ENCODE measurements at regions not wholly inside any gene's neighbourhood (a gene's known extent, or its start where the extent isn't known, plus 50 kb on each side); places are given as distances from the start of the nearest gene placed in this dataset.

- Histone ChIP-seq H3K27me3 (no peaks in the 10 kb centered on the region), H3K27ac (no peak overlapping the region), H3K4me1 (no peaks in the 10 kb centered on the region), H3K9me3 (no peaks in the 10 kb centered on the region), H3K4me3 (no peak overlapping the region), H3K36me3 (ENCODE audit: low read depth, missing control alignments) (no peaks in the 10 kb centered on the region)
- TF ChIP-seq CTCF (IDR thresholded peaks at IDR 0.05) (no peak), POLR2A (IDR thresholded peaks at IDR 0.05) (no peak)
- 80 to 89% methylated on average over 1 of the region's 1 CpG for WGBS, 2 donors
- DNase-seq = no peak
- intact Hi-C loops (cut with DNase I; ENCODE audit: low total_unique reads) = no loop called here
Observed at GRCh38 chr2:103103678-103104077, 341.8 kb downstream of the TMEM182 start.

- no peak for DNase-seq
- no peaks in the 10 kb centered on the region for H3K4me1 ChIP-seq
- no peaks in the 10 kb centered on the region for H3K9me3 ChIP-seq
- no peaks in the 10 kb centered on the region for H3K36me3 ChIP-seq (ENCODE audit: low read depth, missing control alignments)
- no peak overlapping the region for H3K27ac ChIP-seq
- TF ChIP-seq CTCF (IDR thresholded peaks at IDR 0.05) = no peak
- intact Hi-C loops (cut with DNase I; ENCODE audit: low total_unique reads) = no loop called here
- no peak overlapping the region for H3K4me3 ChIP-seq
- no peaks in the 10 kb centered on the region for H3K27me3 ChIP-seq
Observed at GRCh38 chr2:103119352-103119751, 357.5 kb downstream of the TMEM182 start.

DNA sequence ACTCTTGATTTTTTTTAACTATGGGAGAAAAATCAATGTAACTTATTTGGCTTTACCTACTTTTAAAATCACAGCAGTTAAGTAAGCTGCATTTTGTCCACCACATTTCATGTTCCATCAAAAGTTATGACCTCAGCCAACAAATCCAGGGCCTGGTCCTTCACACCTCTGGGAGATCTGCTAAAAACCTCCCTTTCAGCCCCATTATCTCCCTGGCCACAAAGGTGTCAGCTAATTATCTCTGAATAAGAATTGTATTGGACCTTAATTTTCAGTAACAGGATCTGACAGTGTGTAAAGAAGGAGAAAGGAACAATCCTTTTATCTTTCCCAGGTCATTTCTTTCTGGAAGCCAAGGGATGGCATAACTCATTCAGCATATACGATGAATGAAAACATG lies 359.3 kb downstream of the TMEM182 start:
- Histone ChIP-seq H3K9me3 (no peaks in the 10 kb centered on the region), H3K4me1 (no peaks in the 10 kb centered on the region), H3K36me3 (ENCODE audit: low read depth, missing control alignments) (no peaks in the 10 kb centered on the region), H3K27ac (no peak overlapping the region), H3K4me3 (no peak overlapping the region), H3K27me3 (no peaks in the 10 kb centered on the region)
- no peak for TF ChIP-seq CTCF (IDR thresholded peaks at IDR 0.05)
- TF ChIP-seq POLR2A (IDR thresholded peaks at IDR 0.05) = no peak
- no peak for DNase-seq
- WGBS, 2 donors = 71 to 82% methylated on average over 1 of the region's 1 CpG
- intact Hi-C loops (cut with DNase I; ENCODE audit: low total_unique reads) = no loop called here

DNA sequence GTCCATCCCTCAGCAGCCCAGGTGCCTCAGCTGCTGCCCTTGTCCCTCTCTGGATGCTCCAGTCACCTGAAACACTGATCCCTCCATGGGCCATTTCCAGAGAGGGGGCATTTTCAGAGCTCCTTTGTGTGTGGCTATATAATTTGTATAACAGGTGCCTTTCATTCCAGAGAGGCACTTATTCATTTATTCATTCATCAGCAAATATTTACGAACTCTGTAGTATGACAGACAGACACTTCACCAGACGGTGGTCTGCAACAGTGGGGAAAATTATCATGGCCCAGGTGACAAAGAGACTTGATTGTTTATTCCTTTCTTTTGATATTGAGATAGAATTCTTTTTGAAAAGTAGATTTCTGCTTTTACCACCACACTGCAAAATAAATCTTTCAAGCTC lies 361.7 kb downstream of the TMEM182 start:
- no peak for TF ChIP-seq POLR2A (IDR thresholded peaks at IDR 0.05)
- no peak for TF ChIP-seq CTCF (IDR thresholded peaks at IDR 0.05)
- no peak for DNase-seq
- H3K27me3 ChIP-seq = no peaks in the 10 kb centered on the region
- WGBS, 2 donors = 82 to 86% methylated on average over 2 of the region's 2 CpGs
- no peak overlapping the region for H3K4me3 ChIP-seq
- no peak overlapping the region for H3K27ac ChIP-seq
- no peaks in the 10 kb centered on the region for H3K9me3 ChIP-seq
- no peaks in the 10 kb centered on the region for H3K36me3 ChIP-seq (ENCODE audit: low read depth, missing control alignments)
- intact Hi-C loops (cut with DNase I; ENCODE audit: low total_unique reads) = no loop called here
- H3K4me1 ChIP-seq = no peaks in the 10 kb centered on the region

DNA sequence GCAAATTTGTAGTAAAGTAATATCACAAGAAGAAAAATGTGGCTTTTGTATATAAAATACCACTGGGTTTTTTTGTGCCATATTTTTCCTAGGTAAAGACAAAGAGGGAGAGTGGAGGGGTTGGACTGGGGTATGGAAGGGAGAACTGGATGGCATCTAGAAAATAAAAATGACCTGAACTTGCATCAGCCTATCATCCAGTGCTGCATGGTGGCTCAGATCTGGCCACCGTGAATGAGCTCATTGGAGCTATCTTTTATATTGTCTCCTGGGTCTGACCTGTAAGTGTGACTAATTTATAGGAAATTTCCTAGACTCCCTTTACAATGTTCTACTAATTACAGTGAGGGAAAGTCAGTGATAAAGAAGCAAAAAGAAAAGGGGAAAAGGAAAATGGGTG lies 369.0 kb downstream of the TMEM182 start:
- H3K4me1 ChIP-seq = no peaks in the 10 kb centered on the region
- H3K27ac ChIP-seq = no peak overlapping the region
- TF ChIP-seq POLR2A (IDR thresholded peaks at IDR 0.05) (no peak), CTCF (IDR thresholded peaks at IDR 0.05) (no peak)
- intact Hi-C loops (cut with DNase I; ENCODE audit: low total_unique reads) = no loop called here
- H3K27me3 ChIP-seq = no peaks in the 10 kb centered on the region
- H3K4me3 ChIP-seq = no peak overlapping the region
- DNase-seq = no peak
- no peaks in the 10 kb centered on the region for H3K36me3 ChIP-seq (ENCODE audit: low read depth, missing control alignments)
- H3K9me3 ChIP-seq = no peaks in the 10 kb centered on the region
- WGBS, 2 donors = 91 to 92% methylated on average over 1 of the region's 1 CpG

Measured in testis (tissue), 2 donors.